Spleen (tissue), 7 donors: ENCODE measurements at regions not wholly inside any gene's neighbourhood (a gene's known extent, or its start where the extent isn't known, plus 50 kb on each side); places are given as distances from the start of the nearest gene placed in this dataset.

Source experiments
- CTCF ChIP-seq, 11 experiments: fragments of 200-600 bp in 7 of 11; fragments of 450-650 bp in 4 of 11; sonication (generic) in 4 of 11; IDR thresholded peaks in 8 of 11; conservative IDR thresholded peaks in 3 of 11; 1 replicate in 7 of 11; 2 replicates in 4 of 11; pipeline versions ENCODE4 v1.4.0 to v1.8.0; 2016 to 2021; ENCODE audit warnings: antibody characterized with exemption in 11 of 11, inconsistent platforms in 4 of 11, mild to moderate bottlenecking in 1 of 11
- POLR2A ChIP-seq, 3 donors: fragments of 450-650 bp; IDR thresholded peaks; one replicate each; pipeline ENCODE4 v1.5.1; 2017; ENCODE audit warnings: antibody characterized with exemption in 3 of 3, mild to moderate bottlenecking in 1 of 3
- donor health status: DM: no; HTN: no; CAD: no; lungs with moderate emphysema.
- donor health status: DM: no; HTN: no; CAD: no.
- donor health status: DM: no; HTN: no; CAD: no.

- TF ChIP-seq CTCF (IDR thresholded peaks at IDR 0.05 in 8 of 11, conservative IDR thresholded peaks at IDR 0.05 in 3 of 11) (no peak), POLR2A (IDR thresholded peaks at IDR 0.05) (no peak)
Measured at GRCh38 chr20:7220755-7221154, 453.3 kb downstream of the BMP2 start.
